GM18951 (cell line): ENCODE measurements at regions not wholly inside any gene's neighbourhood (a gene's known extent, or its start where the extent isn't known, plus 50 kb on each side); places are given as distances from the start of the nearest gene placed in this dataset.

Experiments
- POLR2A ChIP-seq: IDR thresholded peaks from 4 replicates; pipeline ENCODE4 v1.6.1; 2011; ENCODE audit warnings: mild to moderate bottlenecking; ENCODE audit not compliant: insufficient read length, insufficient read depth; ENCODE audit errors: extremely low read depth
- in situ Hi-C: fragments of 300-500 bp; cut with MboI; formaldehyde crosslinking; loops from one replicate; pipeline ENCODE4 v1.12.0; 2022; ENCODE audit warnings: low sequenced_read_pairs, mixed read lengths, inconsistent platforms; ENCODE audit not compliant: unreplicated experiment

DNA sequence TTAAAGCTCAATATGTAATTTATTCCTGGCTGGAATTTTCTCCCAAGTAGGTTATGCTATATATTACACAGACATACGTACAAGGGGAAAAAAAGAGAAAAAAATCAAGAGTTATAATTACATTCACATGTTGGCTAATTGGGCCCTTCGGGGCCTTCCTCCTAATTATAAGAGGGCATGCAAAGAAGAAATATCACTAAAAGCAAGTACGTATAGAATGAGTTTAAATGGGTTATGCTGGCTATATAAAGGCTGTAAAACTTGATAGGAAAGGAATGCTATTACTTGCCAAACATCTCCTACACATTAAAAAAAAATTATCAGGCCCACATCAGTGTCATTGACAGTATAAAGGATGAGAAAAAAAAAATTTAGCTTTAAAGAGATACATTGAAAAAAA, 1396.1 kb upstream of the ADGRL4 start:
- in situ Hi-C loops, result no loop called here
- TF ChIP-seq POLR2A, result no peak

DNA sequence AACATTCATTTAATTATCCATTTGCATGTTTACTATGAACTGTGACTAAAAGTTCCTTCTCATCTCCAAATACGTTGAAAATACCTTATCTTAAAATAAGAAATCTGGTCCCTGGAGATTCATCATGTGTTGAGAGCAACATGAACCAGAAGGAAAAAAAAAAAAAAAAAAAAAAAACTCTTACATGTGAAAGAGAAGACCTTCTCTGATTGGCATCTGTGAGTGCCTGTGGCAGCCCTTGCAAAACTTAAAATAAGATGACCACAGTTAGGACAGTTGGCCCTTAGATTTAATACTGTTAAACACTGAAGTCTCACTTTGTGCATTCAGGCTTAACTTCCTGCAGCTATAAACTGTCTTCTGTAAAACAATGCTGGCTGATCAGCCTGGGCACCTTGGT, 1395.2 kb upstream of the ADGRL4 start:
- no peak for TF ChIP-seq POLR2A
- in situ Hi-C loops, result no loop called here

GRCh38 chr1:80392529-80392928, 1386.0 kb upstream of the ADGRL4 start:
- in situ Hi-C loops, result no loop called here
- no peak for TF ChIP-seq POLR2A

GRCh38 chr1:80385650-80386049, 1379.1 kb upstream of the ADGRL4 start:
- TF ChIP-seq POLR2A, result no peak
- in situ Hi-C loops, result no loop called here

DNA sequence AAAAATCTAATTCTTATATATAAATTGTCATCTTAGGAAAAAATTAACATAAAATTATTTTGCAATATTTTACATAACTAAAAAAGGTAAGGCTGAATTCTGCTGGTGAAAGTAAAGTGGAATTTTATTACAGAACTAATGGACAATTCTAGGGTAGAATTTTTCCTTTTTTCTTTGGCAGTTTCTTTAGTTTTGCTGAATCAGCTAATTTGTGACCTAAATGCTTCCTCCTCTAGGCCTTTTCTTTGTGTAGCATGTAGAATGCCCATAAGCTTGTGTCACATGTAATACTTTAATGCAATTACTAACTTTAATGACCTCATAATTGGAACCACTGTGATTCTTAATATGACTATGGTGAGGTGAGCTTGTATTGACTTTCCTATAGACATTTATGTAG, 1378.4 kb upstream of the ADGRL4 start:
- in situ Hi-C loops, result no loop called here
- TF ChIP-seq POLR2A, result no peak

GRCh38 chr1:80384083-80384830, 1377.7 kb upstream of the ADGRL4 start:
- in situ Hi-C loops, result no loop called here

GRCh38 chr1:80375662-80376061, 1369.1 kb upstream of the ADGRL4 start:
- TF ChIP-seq POLR2A, result no peak

More at GRCh38 chr1:80384083-80384830, 1377.7 kb upstream of the ADGRL4 start:
- no peak for TF ChIP-seq POLR2A

GRCh38 chr1:80375109-80375508, 1368.6 kb upstream of the ADGRL4 start:
- TF ChIP-seq POLR2A, result no peak
- in situ Hi-C loops, result no loop called here

More at GRCh38 chr1:80375662-80376061, 1369.1 kb upstream of the ADGRL4 start:
- in situ Hi-C loops, result no loop called here

GRCh38 chr1:80369780-80370179, 1363.2 kb upstream of the ADGRL4 start:
- no peak for TF ChIP-seq POLR2A
- in situ Hi-C loops, result no loop called here

- no peak for TF ChIP-seq POLR2A
- in situ Hi-C loops, result no loop called here
Observed at GRCh38 chr1:80367058-80367457, 1360.5 kb upstream of the ADGRL4 start.

- in situ Hi-C loops, result no loop called here
- TF ChIP-seq POLR2A, result no peak
Observed at GRCh38 chr1:80365359-80366021, 1359.0 kb upstream of the ADGRL4 start.

DNA sequence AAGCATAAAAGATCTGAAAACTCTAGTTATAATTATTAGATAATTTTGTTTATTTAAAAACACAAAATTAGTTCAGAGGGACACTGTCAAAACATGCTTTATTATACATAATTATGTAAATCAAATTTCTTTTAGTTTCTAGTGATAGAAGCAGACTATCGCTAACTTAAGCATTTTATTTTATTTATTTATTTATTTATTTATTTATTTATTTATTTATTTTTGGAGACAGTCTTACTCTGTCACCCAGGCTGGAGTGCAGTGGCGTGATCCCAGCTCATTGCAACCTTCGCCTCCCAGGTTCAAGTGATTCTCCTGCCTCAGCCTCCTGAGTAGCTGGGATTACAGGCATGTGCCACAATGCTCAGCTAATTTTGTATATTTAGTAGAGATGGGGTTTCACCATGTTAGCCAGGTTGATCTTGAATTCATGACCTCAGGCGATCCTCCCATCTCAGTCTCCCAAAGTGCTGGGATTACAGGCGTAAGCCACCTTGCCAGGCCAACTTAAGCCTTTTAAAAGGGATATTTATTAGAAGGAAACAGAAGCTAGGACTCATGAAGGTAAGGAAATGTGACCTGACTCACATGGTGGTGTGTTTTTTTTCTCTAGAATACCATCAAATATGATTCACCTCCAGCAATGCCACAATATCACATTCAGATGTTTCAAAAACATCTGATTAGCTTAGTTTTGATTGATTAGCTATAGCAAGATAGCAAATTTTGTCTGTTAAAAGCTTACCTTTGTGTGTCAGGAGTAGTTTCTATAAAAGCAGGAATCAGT, 1357.4 kb upstream of the ADGRL4 start:
- no peak for TF ChIP-seq POLR2A
- in situ Hi-C loops, result no loop called here

- in situ Hi-C loops, result no loop called here
- TF ChIP-seq POLR2A, result no peak
Observed at GRCh38 chr1:80359666-80360065, 1353.1 kb upstream of the ADGRL4 start.
